HL-60 (cell line): ENCODE measurements at regions not wholly inside any gene's neighbourhood (a gene's known extent, or its start where the extent isn't known, plus 50 kb on each side); places are given as distances from the start of the nearest gene placed in this dataset.

ENCODE experiments used
- DNase-seq, 2 experiments: peaks; one replicate each; pipeline ENCODE4 v3.0.0-alpha.2; 2010 to 2020; ENCODE audit warnings: low read depth in 1 of 2, low spot score in 1 of 2
- H3K27ac ChIP-seq: fragments of 250-450 bp; sonication (Bioruptor Pico); replicated peaks from 2 replicates; pipeline ENCODE4 v1.5.1; 2020; ENCODE audit warnings: mild to moderate bottlenecking, moderate library complexity
- H3K27me3 ChIP-seq: fragments of 250-450 bp; sonication (Bioruptor Pico); 2 replicates; pipeline ENCODE4 v1.5.1; 2021; ENCODE audit warnings: mild to moderate bottlenecking, moderate library complexity; ENCODE audit not compliant: insufficient read depth, poor library complexity, severe bottlenecking
- H3K4me3 ChIP-seq: replicated peaks from 2 replicates; pipeline ENCODE4 v1.5.1; 2011; ENCODE audit warnings: mild to moderate bottlenecking, control low read depth, low read length; ENCODE audit not compliant: insufficient read depth
- GABPA ChIP-seq: IDR thresholded peaks from 2 replicates; pipeline ENCODE4 v1.6.1; 2012; ENCODE audit warnings: low read depth
- POLR2AphosphoS5 ChIP-seq: IDR thresholded peaks from 2 replicates; pipeline ENCODE4 v1.6.1; 2012; ENCODE audit warnings: low read depth
- SPI1 ChIP-seq: IDR thresholded peaks from 2 replicates; pipeline ENCODE4 v1.6.1; 2012; ENCODE audit warnings: low read depth, mild to moderate bottlenecking, borderline replicate concordance
- TF ChIP-seq, protein P1 (sequence below): IDR thresholded peaks from 2 replicates; pipeline ENCODE4 v1.6.1; 2012; ENCODE audit warnings: low read depth; ENCODE audit not compliant: insufficient replicate concordance
- TF ChIP-seq, protein P2 (sequence below): IDR thresholded peaks from one replicate; pipeline ENCODE4 v1.5.1; 2011; ENCODE audit warnings: low read length, control low read depth, inconsistent platforms; ENCODE audit not compliant: insufficient read depth

DNA sequence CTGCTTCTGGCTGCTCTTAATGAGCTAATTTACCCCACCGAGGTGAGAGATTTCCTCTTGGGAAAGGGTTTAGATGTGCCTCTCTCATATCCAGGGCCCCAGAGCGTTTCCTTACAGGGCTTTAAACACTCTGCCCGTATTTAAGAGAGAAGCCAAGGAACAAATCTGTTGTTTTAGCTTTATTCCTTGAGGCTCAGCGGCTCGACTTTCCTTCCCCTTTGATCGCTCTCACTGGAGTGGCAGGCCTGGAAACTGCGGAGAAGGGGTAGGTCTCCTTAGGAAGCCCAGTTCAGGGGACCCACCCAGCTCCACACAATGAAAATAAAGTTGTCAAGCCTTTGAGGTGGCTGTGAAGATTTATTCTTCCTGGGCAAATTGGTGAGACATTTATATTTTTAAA is 132.0 kb upstream of the JAG1 start:
- H3K27me3 ChIP-seq, result no peaks in the 10 kb centered on the region
- TF ChIP-seq, protein P1, sequence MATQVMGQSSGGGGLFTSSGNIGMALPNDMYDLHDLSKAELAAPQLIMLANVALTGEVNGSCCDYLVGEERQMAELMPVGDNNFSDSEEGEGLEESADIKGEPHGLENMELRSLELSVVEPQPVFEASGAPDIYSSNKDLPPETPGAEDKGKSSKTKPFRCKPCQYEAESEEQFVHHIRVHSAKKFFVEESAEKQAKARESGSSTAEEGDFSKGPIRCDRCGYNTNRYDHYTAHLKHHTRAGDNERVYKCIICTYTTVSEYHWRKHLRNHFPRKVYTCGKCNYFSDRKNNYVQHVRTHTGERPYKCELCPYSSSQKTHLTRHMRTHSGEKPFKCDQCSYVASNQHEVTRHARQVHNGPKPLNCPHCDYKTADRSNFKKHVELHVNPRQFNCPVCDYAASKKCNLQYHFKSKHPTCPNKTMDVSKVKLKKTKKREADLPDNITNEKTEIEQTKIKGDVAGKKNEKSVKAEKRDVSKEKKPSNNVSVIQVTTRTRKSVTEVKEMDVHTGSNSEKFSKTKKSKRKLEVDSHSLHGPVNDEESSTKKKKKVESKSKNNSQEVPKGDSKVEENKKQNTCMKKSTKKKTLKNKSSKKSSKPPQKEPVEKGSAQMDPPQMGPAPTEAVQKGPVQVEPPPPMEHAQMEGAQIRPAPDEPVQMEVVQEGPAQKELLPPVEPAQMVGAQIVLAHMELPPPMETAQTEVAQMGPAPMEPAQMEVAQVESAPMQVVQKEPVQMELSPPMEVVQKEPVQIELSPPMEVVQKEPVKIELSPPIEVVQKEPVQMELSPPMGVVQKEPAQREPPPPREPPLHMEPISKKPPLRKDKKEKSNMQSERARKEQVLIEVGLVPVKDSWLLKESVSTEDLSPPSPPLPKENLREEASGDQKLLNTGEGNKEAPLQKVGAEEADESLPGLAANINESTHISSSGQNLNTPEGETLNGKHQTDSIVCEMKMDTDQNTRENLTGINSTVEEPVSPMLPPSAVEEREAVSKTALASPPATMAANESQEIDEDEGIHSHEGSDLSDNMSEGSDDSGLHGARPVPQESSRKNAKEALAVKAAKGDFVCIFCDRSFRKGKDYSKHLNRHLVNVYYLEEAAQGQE, result no peak
- TF ChIP-seq POLR2AphosphoS5 (no peak), GABPA (no peak), SPI1 (no peak)
- TF ChIP-seq, protein P2, sequence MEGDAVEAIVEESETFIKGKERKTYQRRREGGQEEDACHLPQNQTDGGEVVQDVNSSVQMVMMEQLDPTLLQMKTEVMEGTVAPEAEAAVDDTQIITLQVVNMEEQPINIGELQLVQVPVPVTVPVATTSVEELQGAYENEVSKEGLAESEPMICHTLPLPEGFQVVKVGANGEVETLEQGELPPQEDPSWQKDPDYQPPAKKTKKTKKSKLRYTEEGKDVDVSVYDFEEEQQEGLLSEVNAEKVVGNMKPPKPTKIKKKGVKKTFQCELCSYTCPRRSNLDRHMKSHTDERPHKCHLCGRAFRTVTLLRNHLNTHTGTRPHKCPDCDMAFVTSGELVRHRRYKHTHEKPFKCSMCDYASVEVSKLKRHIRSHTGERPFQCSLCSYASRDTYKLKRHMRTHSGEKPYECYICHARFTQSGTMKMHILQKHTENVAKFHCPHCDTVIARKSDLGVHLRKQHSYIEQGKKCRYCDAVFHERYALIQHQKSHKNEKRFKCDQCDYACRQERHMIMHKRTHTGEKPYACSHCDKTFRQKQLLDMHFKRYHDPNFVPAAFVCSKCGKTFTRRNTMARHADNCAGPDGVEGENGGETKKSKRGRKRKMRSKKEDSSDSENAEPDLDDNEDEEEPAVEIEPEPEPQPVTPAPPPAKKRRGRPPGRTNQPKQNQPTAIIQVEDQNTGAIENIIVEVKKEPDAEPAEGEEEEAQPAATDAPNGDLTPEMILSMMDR, result no peak
- no peak for DNase-seq

DNA sequence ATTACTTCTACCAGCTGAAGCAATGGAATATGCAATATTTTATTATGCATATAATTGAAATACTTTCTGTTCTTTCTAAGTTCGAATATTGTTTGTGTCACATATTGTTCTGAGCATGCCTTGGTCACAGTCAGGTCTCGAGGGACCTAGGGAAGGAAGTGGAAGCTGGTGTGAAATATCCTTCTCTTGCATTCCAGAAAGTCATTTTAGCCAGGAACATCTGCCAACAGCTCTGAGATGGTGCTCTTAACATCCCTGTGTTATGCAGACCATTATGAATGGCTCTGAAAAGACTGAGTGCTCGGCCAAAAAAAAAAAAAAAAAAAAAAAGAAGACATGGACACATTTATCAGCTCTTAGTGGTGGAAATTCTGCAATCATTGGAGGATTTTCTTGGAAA is 132.7 kb upstream of the JAG1 start:
- H3K27me3 ChIP-seq, result no peaks in the 10 kb centered on the region
- H3K27ac ChIP-seq, result no peak overlapping the region
- DNase-seq, result no peak
- TF ChIP-seq, protein P2, result no peak
- TF ChIP-seq SPI1, result no peak
- TF ChIP-seq, protein P1, result no peak
- no peak for TF ChIP-seq POLR2AphosphoS5
- TF ChIP-seq GABPA, result no peak
- H3K4me3 ChIP-seq, result no peak overlapping the region

More for the DNA sequence above, 132.0 kb upstream of the JAG1 start:
- Histone ChIP-seq H3K4me3 (no peak overlapping the region), H3K27ac (no peak overlapping the region)

DNA sequence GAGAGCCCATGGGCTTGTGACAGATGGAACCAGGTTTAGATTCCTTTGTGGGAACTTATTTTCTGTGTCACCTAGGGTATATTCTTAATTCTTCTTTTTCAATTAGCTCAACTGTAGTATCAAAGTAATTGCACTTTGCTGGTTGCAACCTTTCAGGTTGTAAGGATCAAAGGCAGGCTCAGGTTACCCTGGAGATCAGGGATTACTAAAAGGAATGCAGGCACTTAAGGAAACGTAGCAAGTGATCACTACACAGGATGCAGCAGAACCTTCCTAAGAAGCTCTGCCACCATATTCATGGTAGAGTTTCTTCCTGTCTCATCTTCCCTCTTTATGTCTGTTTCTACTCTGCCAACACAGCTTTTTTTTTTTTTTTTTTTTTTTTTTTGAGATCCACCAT is 133.2 kb upstream of the JAG1 start:
- TF ChIP-seq POLR2AphosphoS5 (no peak), SPI1 (no peak), GABPA (no peak)
- TF ChIP-seq, protein P1, result no peak
- TF ChIP-seq, protein P2, result no peak
- Histone ChIP-seq H3K4me3 (no peak overlapping the region), H3K27ac (no peak overlapping the region), H3K27me3 (no peaks in the 10 kb centered on the region)
- no peak for DNase-seq
